ENCODE measurements at regions not wholly inside any gene's neighbourhood (a gene's known extent, or its start where the extent isn't known, plus 50 kb on each side); places are given as distances from the start of the nearest gene placed in this dataset.
A peak's percentile ranks its signal among the peaks of the same experiment; 100 is the strongest.

- no peak overlapping the region for H3K4me3 ChIP-seq
- TF ChIP-seq POLR2A (IDR thresholded peaks at IDR 0.05): no peak
- peaks cover 0 to 6% of the 10 kb centered on the region in 2 donors for H3K4me1 ChIP-seq (replicated peaks in 1 of 2)
- H3K27ac ChIP-seq: no peak overlapping the region
- no peaks in the 10 kb centered on the region for H3K27me3 ChIP-seq
- intact Hi-C loops (cut with DNase I): no loop called here
- no peaks in the 10 kb centered on the region for H3K9me3 ChIP-seq (replicated peaks in 1 of 3)
- 70 to 100% (median 87%) methylated on average over 1 to 5 of the region's 5 CpGs for WGBS, 4 donors
- DNase-seq: no peak
- H3K36me3 ChIP-seq (replicated peaks in 1 of 2): no peaks in the 10 kb centered on the region
Observed at GRCh38 chrX:150199181-150199580, 163.9 kb upstream of the MAMLD1 start.

- TF ChIP-seq CTCF (IDR thresholded peaks at IDR 0.05) (no peak), POLR2A (IDR thresholded peaks at IDR 0.05) (no peak)
- 68 to 83% (median 82%) methylated on average over 2 to 3 of the region's 3 CpGs for WGBS, 4 donors
- intact Hi-C loops (cut with DNase I): loop anchor here in 1 of 2 donors (10.0 kb wide), 1 partner anchor 155 kb away; no protein-coding TSS in a partner anchor
Observed at GRCh38 chrX:150199803-150200202, 163.3 kb upstream of the MAMLD1 start.

GRCh38 chrX:150200361-150200760 lies 162.8 kb upstream of the MAMLD1 start:
- peak overlapping the region in 2 of 5 donors; percentile 54 to 68 for H3K27ac ChIP-seq
- H3K27me3 ChIP-seq: no peaks in the 10 kb centered on the region
- peaks cover 0 to 6% of the 10 kb centered on the region in 2 donors for H3K4me1 ChIP-seq (replicated peaks in 1 of 2)
- no peaks in the 10 kb centered on the region for H3K36me3 ChIP-seq (replicated peaks in 1 of 2)
- no peaks in the 10 kb centered on the region for H3K9me3 ChIP-seq (replicated peaks in 1 of 3)
- intact Hi-C loops (cut with DNase I): loop anchor here in 1 of 2 donors (10.0 kb wide), 1 partner anchor 154 kb away; no protein-coding TSS in a partner anchor
- DNase-seq: no peak
- 75 to 95% (median 88%) methylated on average over 2 of the region's 2 CpGs; no CpG with 5 or more reads in 1 of the 4 donors for WGBS, 4 donors
- TF ChIP-seq CTCF (IDR thresholded peaks at IDR 0.05): no peak
- TF ChIP-seq POLR2A (IDR thresholded peaks at IDR 0.05): no peak
- H3K4me3 ChIP-seq: no peak overlapping the region

More at GRCh38 chrX:150199803-150200202, 163.3 kb upstream of the MAMLD1 start:
- Histone ChIP-seq H3K9me3 (replicated peaks in 1 of 3) (no peaks in the 10 kb centered on the region), H3K4me1 (replicated peaks in 1 of 2) (peaks cover 0 to 6% of the 10 kb centered on the region in 2 donors), H3K36me3 (replicated peaks in 1 of 2) (no peaks in the 10 kb centered on the region), H3K27me3 (no peaks in the 10 kb centered on the region), H3K4me3 (no peak overlapping the region), H3K27ac (no peak overlapping the region)
- no peak for DNase-seq

GRCh38 chrX:150200820-150201287 lies 162.3 kb upstream of the MAMLD1 start:
- TF ChIP-seq POLR2A (IDR thresholded peaks at IDR 0.05) (no peak), CTCF (IDR thresholded peaks at IDR 0.05) (no peak)
- Histone ChIP-seq H3K36me3 (replicated peaks in 1 of 2) (no peaks in the 10 kb centered on the region), H3K9me3 (replicated peaks in 1 of 3) (no peaks in the 10 kb centered on the region), H3K4me1 (replicated peaks in 1 of 2) (peaks cover 0 to 6% of the 10 kb centered on the region in 2 donors), H3K4me3 (no peak overlapping the region), H3K27me3 (no peaks in the 10 kb centered on the region), H3K27ac (peak overlapping the region in 2 of 5 donors; percentile 54 to 68)
- intact Hi-C loops (cut with DNase I): loop anchor here in 1 of 2 donors (10.0 kb wide), 1 partner anchor 154 kb away; no protein-coding TSS in a partner anchor
- WGBS, 4 donors: 0 to 38% (median 18%) methylated on average over 2 to 5 of the region's 5 CpGs
- peak; percentile 78 to 92 (median 91) for DNase-seq

DNA sequence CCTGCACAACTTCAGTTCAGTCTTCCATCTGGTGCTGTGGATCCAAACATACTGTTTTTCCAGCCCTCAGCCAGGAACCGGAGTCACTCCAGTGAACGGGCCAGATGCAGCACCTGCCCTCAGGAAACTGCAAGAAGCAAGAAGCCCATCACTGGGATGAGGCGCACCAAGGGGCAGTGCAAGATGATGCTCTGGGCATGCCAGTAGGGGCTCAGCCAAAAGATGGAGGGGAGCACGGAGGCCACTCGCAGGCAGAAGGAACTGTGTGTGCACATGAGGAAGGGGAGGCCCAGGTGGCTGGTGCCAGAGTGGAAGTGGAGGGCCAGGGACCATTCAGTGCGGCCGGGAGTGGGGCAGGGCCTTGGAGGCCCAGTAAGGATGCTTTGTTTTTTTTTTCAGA lies 161.7 kb upstream of the MAMLD1 start:
- intact Hi-C loops (cut with DNase I): loop anchor here in 1 of 2 donors (10.0 kb wide), 1 partner anchor 153 kb away; no protein-coding TSS in a partner anchor
- peaks cover 0 to 6% of the 10 kb centered on the region in 2 donors for H3K4me1 ChIP-seq (replicated peaks in 1 of 2)
- no peaks in the 10 kb centered on the region for H3K36me3 ChIP-seq (replicated peaks in 1 of 2)
- WGBS, 4 donors: 84 to 96% (median 91%) methylated on average over 5 to 7 of the region's 7 CpGs
- TF ChIP-seq POLR2A (IDR thresholded peaks at IDR 0.05) (no peak), CTCF (IDR thresholded peaks at IDR 0.05) (no peak)
- DNase-seq: no peak
- H3K27me3 ChIP-seq: no peaks in the 10 kb centered on the region
- peak overlapping the region in 1 of 5 donors; percentile 68 for H3K27ac ChIP-seq
- no peak overlapping the region for H3K4me3 ChIP-seq
- no peaks in the 10 kb centered on the region for H3K9me3 ChIP-seq (replicated peaks in 1 of 3)

All from adrenal gland (tissue), 9 donors.